Frontal cortex (tissue), 3 donors: ENCODE measurements at regions not wholly inside any gene's neighbourhood (a gene's known extent, or its start where the extent isn't known, plus 50 kb on each side); places are given as distances from the start of the nearest gene placed in this dataset.
A peak's percentile ranks its signal among the peaks of the same experiment; 100 is the strongest.
"Not testable (repeated sequence)": the region's sequence is repeated elsewhere in the genome, so short reads cannot be mapped to it uniquely, and the experiment has no call there.

Experiments
- DNase-seq, 2 donors: peaks; one replicate each; pipeline ENCODE4 v3.0.0; 2012; ENCODE audit warnings: low spot score in 2 of 2
- FAIRE-seq: peaks from 2 replicates; lab custom pipeline; 2012; peaks lifted over from hg19 to GRCh38; lab: Jason Lieb, UNC
- donor health status: control.
- donor health status: control.
- donor health status: control.

GRCh38 chr3:28134792-28135375, 106.5 kb upstream of the CMC1 start:
- DNase-seq (no peak), FAIRE-seq (no peak)

- FAIRE-seq: no peak
Observed at GRCh38 chr3:28136607-28137216, 104.7 kb upstream of the CMC1 start.

GRCh38 chr3:28138043-28138610, 103.3 kb upstream of the CMC1 start:
- no peak for FAIRE-seq
- no peak for DNase-seq

More at GRCh38 chr3:28136607-28137216, 104.7 kb upstream of the CMC1 start:
- no peak for DNase-seq

GRCh38 chr3:28139288-28139687, 102.1 kb upstream of the CMC1 start:
- DNase-seq (no peak), FAIRE-seq (no peak)

DNA sequence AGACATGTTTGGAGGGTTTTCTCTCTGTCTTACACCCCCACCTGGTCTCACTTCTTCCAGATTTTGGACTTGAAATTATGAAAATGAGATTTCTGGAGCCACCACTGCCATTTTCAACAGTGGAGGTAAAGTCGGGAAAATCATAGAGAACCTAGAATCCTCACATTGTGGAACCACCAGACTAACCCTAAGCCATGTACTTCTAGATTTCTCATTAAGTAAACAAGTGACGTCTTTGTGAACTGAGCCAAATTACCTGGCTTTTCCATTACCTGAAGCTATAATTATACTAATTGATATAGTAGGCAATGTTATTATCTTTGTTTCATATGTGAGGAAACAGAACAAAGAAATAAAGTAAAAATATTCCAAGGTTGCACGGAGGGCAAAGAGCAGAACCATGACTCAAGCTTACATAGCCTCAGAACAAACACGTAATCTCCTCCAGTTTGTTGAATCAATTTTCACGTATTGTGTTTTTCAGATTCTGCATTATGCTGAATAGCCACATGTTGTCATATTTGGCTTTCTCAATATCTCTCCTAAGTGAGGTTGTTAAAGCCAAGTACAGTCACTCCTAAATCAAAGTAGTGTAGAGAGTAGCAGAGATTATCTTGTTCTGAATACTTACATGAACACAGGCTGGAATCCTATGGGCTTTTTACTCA, 101.3 kb upstream of the CMC1 start:
- FAIRE-seq (no peak), DNase-seq (no peak)

- no peak for DNase-seq
- no peak for FAIRE-seq
Observed at GRCh38 chr3:28140664-28141063, 100.8 kb upstream of the CMC1 start.

- DNase-seq (no peak), FAIRE-seq (no peak)
Observed at GRCh38 chr3:28149960-28150359, 91.5 kb upstream of the CMC1 start.

DNA sequence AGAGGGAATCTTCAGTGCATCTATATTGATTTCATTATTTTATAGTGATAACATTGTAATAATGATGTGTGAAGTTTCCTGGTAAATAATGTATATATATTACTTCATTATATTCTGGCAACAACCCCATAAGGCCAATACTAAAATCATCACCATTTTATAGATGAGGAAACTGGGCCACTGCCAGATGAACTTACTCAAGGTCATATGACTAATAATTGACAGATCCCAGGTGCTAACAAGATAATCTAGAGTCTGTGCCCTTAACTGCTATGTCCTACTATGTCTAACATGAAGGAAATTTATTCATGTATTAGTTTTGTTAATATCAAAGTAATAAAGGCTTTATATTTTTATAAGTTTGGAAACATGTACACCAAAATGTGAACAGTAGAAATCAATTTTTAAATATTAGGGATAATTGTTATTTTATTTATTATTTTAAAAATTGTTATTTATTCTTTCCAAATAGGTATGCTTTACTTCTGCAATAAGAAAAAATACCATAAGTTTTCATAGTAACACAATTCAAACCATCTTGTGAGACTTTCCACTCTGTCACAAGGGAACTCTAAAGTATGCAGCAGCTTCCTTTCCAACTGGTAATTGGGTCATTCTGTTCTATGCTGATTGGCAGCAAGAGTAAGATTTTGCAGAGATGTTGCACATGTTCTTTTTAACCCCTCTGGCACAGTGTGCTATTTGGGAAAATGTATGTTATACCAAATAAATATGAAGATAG, 90.8 kb upstream of the CMC1 start:
- DNase-seq (no peak), FAIRE-seq (peak; percentile 17)

DNA sequence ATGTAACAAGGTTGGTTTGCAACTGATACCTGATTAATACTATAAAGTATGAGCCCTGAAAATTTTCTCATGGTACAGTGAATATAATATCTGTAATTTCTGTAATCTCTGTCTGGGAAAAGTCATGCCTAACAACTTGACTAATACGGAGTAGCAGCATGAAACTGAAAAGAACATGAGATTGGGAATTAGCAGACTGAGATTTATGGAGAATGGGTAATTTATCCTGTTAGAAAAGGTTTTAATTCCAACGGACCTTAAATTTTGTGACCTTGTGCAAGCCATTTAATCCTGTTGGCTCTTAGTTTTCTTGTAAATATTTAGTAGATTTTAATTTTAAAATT, 90.2 kb upstream of the CMC1 start:
- FAIRE-seq: no peak

DNA sequence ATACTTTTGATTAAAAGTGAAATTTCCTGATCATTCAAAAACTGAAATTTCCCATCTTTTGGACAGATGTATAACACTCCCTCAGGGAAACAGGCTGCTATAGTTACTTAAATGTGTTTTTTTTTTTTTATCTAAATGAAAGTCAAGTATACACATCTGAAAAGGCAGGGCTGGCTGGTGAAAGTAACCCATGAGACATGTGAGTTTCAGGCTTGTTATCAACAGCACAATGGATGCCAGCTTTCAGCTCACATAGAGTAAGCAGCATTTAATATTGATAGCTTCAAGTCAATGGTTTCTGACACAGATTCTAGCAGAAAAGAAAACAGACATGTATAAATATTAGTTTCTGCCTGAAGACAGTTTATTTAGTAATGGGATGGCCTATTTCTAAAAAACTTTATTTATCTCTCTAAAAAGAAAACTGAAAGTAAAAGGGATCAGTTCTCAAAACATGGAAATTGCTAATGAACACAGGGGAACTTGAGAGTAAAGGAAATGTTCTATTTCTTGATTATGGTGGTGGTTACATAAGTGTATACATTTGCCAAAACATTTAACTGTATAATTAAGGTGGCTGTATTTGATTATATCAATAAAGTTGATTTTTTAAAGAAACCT, 89.7 kb upstream of the CMC1 start:
- FAIRE-seq (no peak), DNase-seq (no peak)

More for the DNA sequence above, 90.2 kb upstream of the CMC1 start:
- no peak for DNase-seq

GRCh38 chr3:28155631-28156030, 85.8 kb upstream of the CMC1 start:
- DNase-seq (no peak), FAIRE-seq (no peak)

DNA sequence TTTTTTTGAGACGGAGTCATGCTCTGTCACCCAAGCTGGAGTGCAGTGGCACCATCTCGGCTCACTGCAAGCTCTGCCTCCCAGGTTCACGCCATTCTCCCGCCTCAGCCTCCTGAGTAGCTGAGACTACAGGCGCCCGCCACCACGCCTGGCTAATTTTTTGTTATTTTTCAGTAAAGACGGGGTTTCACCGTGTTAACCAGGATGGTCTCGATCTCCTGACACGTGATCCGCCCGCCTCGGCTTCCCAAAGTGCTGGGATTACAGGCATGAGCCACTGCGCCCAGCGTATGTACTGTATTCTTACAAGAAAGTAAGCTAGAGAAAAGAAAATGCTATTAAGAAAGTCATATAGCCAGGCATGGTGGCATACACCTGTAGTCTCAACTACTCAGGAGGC, 84.8 kb upstream of the CMC1 start:
- not testable (repeated sequence) for FAIRE-seq, DNase-seq

DNA sequence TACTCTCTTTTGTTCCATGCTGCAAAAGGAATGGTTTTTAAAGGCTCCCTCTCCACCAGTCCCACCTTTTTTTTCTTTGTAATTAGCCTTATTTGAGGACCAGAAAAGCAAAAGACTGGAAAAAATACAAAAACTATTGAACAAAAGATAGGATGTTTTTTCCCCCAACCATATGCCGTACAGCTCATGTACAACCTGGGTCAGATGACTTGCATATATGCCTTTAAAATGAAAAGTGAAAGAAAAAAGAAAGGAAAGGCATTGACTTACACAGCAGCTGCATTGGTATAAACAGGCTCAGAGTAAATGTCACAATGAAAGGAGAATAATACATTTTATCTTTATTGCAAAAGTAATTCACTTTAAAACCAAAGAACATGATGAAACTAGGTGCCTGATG, 69.5 kb upstream of the CMC1 start:
- FAIRE-seq: no peak
- no peak for DNase-seq

DNA sequence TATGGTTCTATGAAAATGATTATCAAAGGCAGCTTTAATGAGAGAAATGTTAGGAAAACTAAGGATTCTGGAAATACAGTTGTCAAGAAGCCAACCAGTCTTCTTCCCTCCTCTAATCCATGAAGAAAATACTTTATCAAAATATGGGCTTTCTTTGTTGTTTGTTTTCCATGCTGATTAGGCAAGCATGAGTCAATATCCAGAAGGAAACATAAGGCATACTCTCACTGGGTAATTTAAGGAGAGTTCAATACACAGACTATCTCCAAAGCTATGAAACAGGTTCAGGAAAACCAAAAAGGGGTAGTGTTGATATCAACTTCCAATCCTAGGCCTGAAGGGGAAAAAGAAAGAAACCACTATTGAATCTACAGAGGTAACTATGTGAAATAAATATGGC, 68.7 kb upstream of the CMC1 start:
- DNase-seq (no peak), FAIRE-seq (no peak)

GRCh38 chr3:28173836-28174235, 67.6 kb upstream of the CMC1 start:
- no peak for FAIRE-seq

DNA sequence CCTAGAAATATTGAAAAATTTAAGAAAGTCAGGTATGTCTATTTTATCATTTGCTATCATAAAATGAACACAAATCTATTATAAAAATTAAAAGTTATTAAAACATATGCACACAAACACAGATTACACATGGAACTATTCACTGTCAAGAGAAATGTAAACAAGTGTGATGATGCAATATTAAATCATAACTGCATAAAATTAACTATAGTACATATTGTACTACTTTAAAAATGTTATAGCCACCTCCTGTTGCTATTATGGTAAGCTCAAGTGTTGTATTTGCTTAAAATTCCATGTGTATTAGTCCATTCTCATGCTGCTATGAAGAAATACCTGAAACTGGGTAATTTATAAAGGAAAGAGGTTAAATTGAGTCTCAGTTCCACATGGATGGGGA, 54.7 kb upstream of the CMC1 start:
- no peak for FAIRE-seq
- DNase-seq: no peak

More at GRCh38 chr3:28173836-28174235, 67.6 kb upstream of the CMC1 start:
- DNase-seq: no peak

GRCh38 chr3:28188686-28189085, 52.7 kb upstream of the CMC1 start:
- no peak for FAIRE-seq
- no peak for DNase-seq

GRCh38 chr3:28191363-28191762, 50.1 kb upstream of the CMC1 start:
- DNase-seq (no peak), FAIRE-seq (no peak)
